GM12878 (cell line): ENCODE measurements at regions not wholly inside any gene's neighbourhood (a gene's known extent, or its start where the extent isn't known, plus 50 kb on each side); places are given as distances from the start of the nearest gene placed in this dataset.
A peak's percentile ranks its signal among the peaks of the same experiment; 100 is the strongest.

ENCODE experiments used
- ATAC-seq: fragments of 200-7000 bp; cut with Tn5 transposase; 3 replicates; pipeline ENCODE4 v1.9.1; 2020; ENCODE audit warnings: mild to moderate bottlenecking, moderate library complexity
- BruUV-seq: library from RNA; stranded (reverse); fragments of 400-500 nt; replicated peaks from 2 replicates; lab custom pipeline; 2021; lab: Mats Ljungman, UMichigan
- CTCF ChIA-PET: fragments of 300-600 bp; sonication (Branson Sonifier 250); formaldehyde crosslinking; extraction: SDS; loops from one replicate; lab custom pipeline; 2021; ENCODE audit warnings: inconsistent platforms; lab: Yijun Ruan, JAX
- POLR2A ChIA-PET: fragments of 350-600 bp; formaldehyde crosslinking; extraction: SDS; loops from one replicate; lab custom pipeline; 2021; ENCODE audit warnings: inconsistent platforms; lab: Charles Lee
- RAD21 ChIA-PET: fragments of 300-600 bp; sonication (Branson Sonifier 250); formaldehyde crosslinking; loops from one replicate; lab custom pipeline; 2023; ENCODE audit warnings: antibody characterized with exemption; ENCODE audit not compliant: unreplicated experiment; lab: Charles Lee
- SMC1A ChIA-PET: fragments of 300-600 bp; sonication (Branson Sonifier 250); formaldehyde crosslinking; loops from one replicate; lab custom pipeline; 2023; ENCODE audit not compliant: unreplicated experiment, uncharacterized antibody; lab: Charles Lee
- DNase-seq: peaks from one replicate; pipeline ENCODE4 v3.0.0-alpha.2; 2011; ENCODE audit warnings: low read depth, low spot score
- FAIRE-seq: peaks from 3 replicates; lab custom pipeline; 2011; peaks lifted over from hg19 to GRCh38; lab: Jason Lieb, UNC
- H2AFZ ChIP-seq: 2 replicates; pipeline ENCODE4 v1.6.0; 2011; ENCODE audit warnings: low read depth, low read length, control low read depth; ENCODE audit not compliant: control insufficient read depth
- H3K27ac ChIP-seq: 2 replicates; pipeline ENCODE4 v1.5.1; 2011; ENCODE audit warnings: control low read depth; ENCODE audit not compliant: control insufficient read depth, insufficient read depth
- H3K27me3 ChIP-seq, 2 experiments: replicated peaks in 1 of 2; 2 replicates each; pipeline versions ENCODE4 v1.6.0 to v1.6.1; 2011; ENCODE audit warnings: low read length in 1 of 2; ENCODE audit not compliant: control insufficient read depth in 2 of 2, insufficient read depth in 2 of 2
- H3K36me3 ChIP-seq, 2 experiments: 2 replicates each; pipeline ENCODE4 v1.5.1; 2011; ENCODE audit warnings: low read length in 1 of 2; ENCODE audit not compliant: control insufficient read depth in 2 of 2, insufficient read depth in 2 of 2
- H3K4me1 ChIP-seq: 2 replicates; pipeline ENCODE4 v1.6.1; 2011; ENCODE audit warnings: mild to moderate bottlenecking, low read length, moderate library complexity, mixed read lengths; ENCODE audit not compliant: control insufficient read depth, insufficient read depth
- H3K4me2 ChIP-seq: 2 replicates; pipeline ENCODE4 v1.6.0; 2011; ENCODE audit warnings: control low read depth; ENCODE audit not compliant: control insufficient read depth, insufficient read depth
- H3K4me3 ChIP-seq: fragments of 200-600 bp; sonication (generic); 2 replicates; pipeline ENCODE4 v1.5.1; 2016
- H3K79me2 ChIP-seq: 2 replicates; pipeline ENCODE4 v1.6.0; 2011; ENCODE audit warnings: low read length; ENCODE audit not compliant: control insufficient read depth, insufficient read depth
- H3K9ac ChIP-seq: 2 replicates; pipeline ENCODE4 v1.8.0; 2011; ENCODE audit warnings: low read length, control low read depth, mixed read lengths; ENCODE audit not compliant: control insufficient read depth, insufficient read depth
- H3K9me3 ChIP-seq: replicated peaks from 3 replicates; pipeline ENCODE4 v1.5.1; 2011; ENCODE audit warnings: mild to moderate bottlenecking, low read length; ENCODE audit not compliant: control insufficient read depth, insufficient read depth
- H4K20me1 ChIP-seq: 2 replicates; pipeline ENCODE4 v1.6.0; 2011; ENCODE audit not compliant: control insufficient read depth, insufficient read depth
- BHLHE40 ChIP-seq, 2 experiments: fragments of 450-650 bp in 1 of 2; IDR thresholded peaks; 2 replicates each; pipeline ENCODE4 v1.6.1; 2011 to 2017; ENCODE audit warnings: low read depth in 2 of 2, borderline replicate concordance in 1 of 2, improper control_type of control experiment in 1 of 2, low read length in 1 of 2, mild to moderate bottlenecking in 1 of 2
- RAD21 ChIP-seq: IDR thresholded peaks from 2 replicates; pipeline ENCODE4 v1.6.1; 2011; ENCODE audit warnings: mild to moderate bottlenecking, low read depth, low read length, moderate library complexity; ENCODE audit not compliant: insufficient read depth
- SMC3 ChIP-seq: IDR thresholded peaks from 2 replicates; pipeline ENCODE4 v1.6.1; 2011; ENCODE audit warnings: low read length, improper control_type of control experiment, borderline replicate concordance
- WGBS: methylation state at CpG from one replicate; pipeline ENCODE4 v1.1.6; 2016; ENCODE audit warnings: low lambda C conversion rate; ENCODE audit not compliant: insufficient replicate concordance, insufficient coverage; ENCODE audit errors: missing lambda C conversion rate; 5-methylcytosine and 5-hydroxymethylcytosine counted together
- in situ Hi-C: fragments of 300-500 bp; cut with MboI; formaldehyde crosslinking; loops from 9 replicates; pipeline ENCODE4 v1.14.3; 2018; ENCODE audit warnings: mixed read lengths
- intact Hi-C: fragments of 100-400 bp; cut with micrococcal nuclease; formaldehyde crosslinking; loops from one replicate; pipeline ENCODE4 v1.14.2; 2022; ENCODE audit not compliant: unreplicated experiment
- TF ChIP-seq, protein P1 (sequence below), 3 experiments: IDR thresholded peaks in 2 of 3; conservative IDR thresholded peaks in 1 of 3; 2 replicates each; pipeline ENCODE4 v1.5.1; 2011; ENCODE audit warnings: low read depth in 3 of 3, low read length in 3 of 3, mild to moderate bottlenecking in 3 of 3, control low read depth in 2 of 3, moderate library complexity in 2 of 3, inconsistent platforms in 1 of 3, mixed read lengths in 1 of 3; ENCODE audit not compliant: control insufficient read depth in 2 of 3, insufficient read depth in 1 of 3; ENCODE audit errors: extremely low read depth in 1 of 3

DNA sequence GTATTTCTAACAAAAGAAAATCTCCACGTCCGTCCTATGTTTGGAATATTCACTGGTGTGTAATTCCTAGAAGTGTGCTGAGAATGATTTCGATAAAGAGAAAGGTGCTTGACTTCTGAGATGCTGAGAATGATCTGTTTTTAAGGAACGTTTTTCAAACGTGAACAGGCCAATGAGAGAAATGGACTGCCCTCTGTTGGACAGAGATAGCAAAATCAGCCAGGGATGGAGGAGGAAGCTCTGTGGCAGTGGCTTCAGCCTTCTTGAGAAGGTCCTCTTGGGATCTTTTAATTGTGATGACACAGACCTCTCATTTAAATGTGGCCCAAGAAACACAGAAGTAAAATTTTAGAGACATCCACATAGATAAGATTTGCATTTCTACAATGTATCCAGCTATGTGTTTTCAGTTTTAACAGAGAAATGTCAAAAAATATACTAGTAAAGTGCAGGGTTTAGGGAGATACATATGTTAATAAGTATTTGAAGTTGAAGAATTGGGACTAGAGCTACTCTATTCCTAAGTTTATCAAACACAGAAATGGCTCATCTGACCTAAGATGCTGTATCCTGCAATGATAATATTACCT is 84.0 kb upstream of the RCN1 start:
- ATAC-seq (peak; percentile 87), FAIRE-seq (peak; percentile 57), DNase-seq (peak; percentile 11)
- WGBS, result 0% methylated on average over 5 of the region's 5 CpGs
- H3K4me2 ChIP-seq, result no peak overlapping the region
- SMC1A ChIA-PET, result interaction anchor here (0.6 to 2.6 kb wide), 18 partner anchors 9 to 900 kb away, joined by 3 to 9 read pairs (median 4); no protein-coding TSS in a partner anchor
- H4K20me1 ChIP-seq, result no peaks in the 10 kb centered on the region
- intact Hi-C loops (loop anchor here (2.0 to 5.0 kb wide), 2 partner anchors 365 to 610 kb away; no protein-coding TSS in a partner anchor), in situ Hi-C loops (no loop called here)
- H3K27ac ChIP-seq, result no peak overlapping the region
- CTCF ChIA-PET, result interaction anchor here (0.6 to 7.3 kb wide), 29 partner anchors 9 to 900 kb away, joined by 3 to 67 read pairs (median 4); no protein-coding TSS in a partner anchor
- no peaks in the 10 kb centered on the region for H3K9me3 ChIP-seq
- H3K4me3 ChIP-seq, result no peak overlapping the region
- H3K27me3 ChIP-seq, result no peaks in the 10 kb centered on the region
- no peak overlapping the region for H3K9ac ChIP-seq
- no TSS peak for BruUV-seq
- H3K36me3 ChIP-seq, result no peaks in the 10 kb centered on the region
- H3K79me2 ChIP-seq, result no peaks in the 10 kb centered on the region
- TF ChIP-seq, protein P1, sequence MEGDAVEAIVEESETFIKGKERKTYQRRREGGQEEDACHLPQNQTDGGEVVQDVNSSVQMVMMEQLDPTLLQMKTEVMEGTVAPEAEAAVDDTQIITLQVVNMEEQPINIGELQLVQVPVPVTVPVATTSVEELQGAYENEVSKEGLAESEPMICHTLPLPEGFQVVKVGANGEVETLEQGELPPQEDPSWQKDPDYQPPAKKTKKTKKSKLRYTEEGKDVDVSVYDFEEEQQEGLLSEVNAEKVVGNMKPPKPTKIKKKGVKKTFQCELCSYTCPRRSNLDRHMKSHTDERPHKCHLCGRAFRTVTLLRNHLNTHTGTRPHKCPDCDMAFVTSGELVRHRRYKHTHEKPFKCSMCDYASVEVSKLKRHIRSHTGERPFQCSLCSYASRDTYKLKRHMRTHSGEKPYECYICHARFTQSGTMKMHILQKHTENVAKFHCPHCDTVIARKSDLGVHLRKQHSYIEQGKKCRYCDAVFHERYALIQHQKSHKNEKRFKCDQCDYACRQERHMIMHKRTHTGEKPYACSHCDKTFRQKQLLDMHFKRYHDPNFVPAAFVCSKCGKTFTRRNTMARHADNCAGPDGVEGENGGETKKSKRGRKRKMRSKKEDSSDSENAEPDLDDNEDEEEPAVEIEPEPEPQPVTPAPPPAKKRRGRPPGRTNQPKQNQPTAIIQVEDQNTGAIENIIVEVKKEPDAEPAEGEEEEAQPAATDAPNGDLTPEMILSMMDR (IDR thresholded peaks at IDR 0.05 in 2 of 3, conservative IDR thresholded peaks at IDR 0.05 in 1 of 3; ENCODE audit: control insufficient read depth in 2 of 3, extremely low read depth in 1 of 3, insufficient read depth in 1 of 3, low read depth in 3 of 3, low read length in 3 of 3), result peak; percentile 68 to 75 (median 72); a peak in 5 of 6 replicates
- TF ChIP-seq RAD21 (peak; percentile 68), BHLHE40 (IDR thresholded peaks at IDR 0.05; ENCODE audit: borderline replicate concordance in 1 of 2, low read depth in 2 of 2, low read length in 1 of 2) (no peak), SMC3 (peak; percentile 59; the same call in 1 of the 2 replicates)
- RAD21 ChIA-PET, result interaction anchor here (0.6 to 2.6 kb wide), 17 partner anchors 9 to 1390 kb away, joined by 3 to 15 read pairs (median 3); no protein-coding TSS in a partner anchor
- H3K4me1 ChIP-seq, result no peaks in the 10 kb centered on the region
- peak overlapping the region; percentile 23; the same call in 1 of the 2 replicates for H2AFZ ChIP-seq
- POLR2A ChIA-PET, result no interaction called here
